Activated CD4-positive, alpha-beta T cell treated with anti-CD3 and anti-CD28 coated beads, Interleukin-2, amount 10 ng/mL, durations not matched to agents 24 days and 14 days (primary cell): ENCODE measurements at regions not wholly inside any gene's neighbourhood (a gene's known extent, or its start where the extent isn't known, plus 50 kb on each side); places are given as distances from the start of the nearest gene placed in this dataset.

Experiments used
- DNase-seq: peaks from one replicate; pipeline ENCODE4 v3.0.0; 2022
- H3K27ac Mint-ChIP-seq: one replicate; pipeline ENCODE4 v1.8.0; 2022; ENCODE audit warnings: mild to moderate bottlenecking, mixed read lengths
- H3K27me3 Mint-ChIP-seq: one replicate; pipeline ENCODE4 v1.8.0; 2022; ENCODE audit warnings: mixed read lengths
- H3K36me3 Mint-ChIP-seq: one replicate; pipeline ENCODE4 v1.8.0; 2022; ENCODE audit warnings: low read depth, mild to moderate bottlenecking, mixed read lengths
- H3K4me1 Mint-ChIP-seq: one replicate; pipeline ENCODE4 v1.8.0; 2021; ENCODE audit warnings: mixed read lengths
- H3K4me3 Mint-ChIP-seq: one replicate; pipeline ENCODE4 v1.8.0; 2022; ENCODE audit warnings: mild to moderate bottlenecking, moderate library complexity, mixed read lengths
- H3K9me3 Mint-ChIP-seq: one replicate; pipeline ENCODE4 v1.8.0; 2021; ENCODE audit warnings: mixed read lengths
- intact Hi-C: fragments of 100-400 bp; cut with micrococcal nuclease; formaldehyde crosslinking; loops from one replicate; pipeline ENCODE4 v1.15.1; 2023

DNA sequence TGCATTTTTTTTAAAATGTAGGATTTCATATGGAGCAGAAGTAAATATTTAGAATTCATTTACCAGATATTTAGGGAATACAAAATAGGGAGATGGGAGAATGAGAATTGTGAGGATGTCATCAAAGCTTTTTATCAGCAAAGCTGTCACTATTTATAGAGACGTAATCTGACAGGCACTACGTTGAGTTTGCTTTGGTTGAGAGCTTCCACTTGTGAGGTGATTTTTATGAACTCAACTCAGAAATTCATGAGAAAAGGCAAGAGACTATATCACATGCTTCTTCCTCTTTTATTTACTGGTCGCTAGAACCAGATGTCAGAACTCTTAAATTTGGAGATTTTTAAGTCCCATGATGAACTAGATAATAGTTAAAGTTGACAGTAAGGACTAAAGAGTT, 211.2 kb downstream of the GBA3 start:
- no peaks in the 10 kb centered on the region for H3K27me3 Mint-ChIP-seq

DNA sequence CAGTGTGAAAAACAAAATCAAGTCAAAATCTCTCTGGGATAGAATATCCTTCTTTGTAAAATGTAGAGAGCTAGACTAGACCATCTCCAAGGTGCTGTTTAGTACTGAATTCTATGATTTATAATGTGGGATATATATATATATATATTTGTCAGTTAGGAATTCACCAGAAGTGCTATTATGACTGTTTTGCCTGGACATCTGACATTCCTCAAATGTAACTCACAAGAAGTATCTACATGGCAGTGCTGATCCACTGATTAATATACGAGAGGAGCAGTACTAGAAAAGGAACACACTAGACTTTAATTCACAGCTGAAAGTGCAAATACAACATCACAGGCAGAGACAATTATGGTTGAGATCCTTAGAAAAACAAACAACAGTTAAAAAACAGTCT, 208.9 kb downstream of the GBA3 start:
- H3K36me3 Mint-ChIP-seq = no peaks in the 10 kb centered on the region
- H3K9me3 Mint-ChIP-seq = no peaks in the 10 kb centered on the region
- no peaks in the 10 kb centered on the region for H3K27me3 Mint-ChIP-seq
- H3K4me1 Mint-ChIP-seq = no peaks in the 10 kb centered on the region
- DNase-seq = no peak
- intact Hi-C loops = no loop called here
- H3K27ac Mint-ChIP-seq = no peak overlapping the region
- no peak overlapping the region for H3K4me3 Mint-ChIP-seq

More for the DNA sequence above, 211.2 kb downstream of the GBA3 start:
- intact Hi-C loops = no loop called here
- Mint-ChIP-seq H3K4me1 (no peaks in the 10 kb centered on the region), H3K27ac (no peak overlapping the region), H3K9me3 (no peaks in the 10 kb centered on the region), H3K4me3 (no peak overlapping the region), H3K36me3 (no peaks in the 10 kb centered on the region)
- no peak for DNase-seq

DNA sequence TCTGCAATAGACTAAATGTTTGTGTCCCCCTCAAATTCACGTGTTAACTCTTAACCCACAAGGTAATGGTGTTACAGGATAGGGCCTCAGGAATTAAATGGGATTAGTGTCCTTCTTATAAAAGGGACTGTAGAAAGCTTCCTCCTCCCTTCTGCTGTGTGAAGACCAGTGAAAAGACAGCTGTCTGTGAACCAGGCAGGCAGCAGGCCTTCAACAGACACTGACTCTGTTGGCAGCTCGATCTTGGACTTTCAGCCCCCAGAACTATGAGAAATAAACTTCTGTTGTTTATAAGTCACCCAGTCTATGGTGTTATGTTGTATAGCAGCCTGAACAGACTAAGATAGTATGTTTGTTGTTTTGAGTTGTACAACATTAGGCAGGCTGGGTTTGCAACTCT, 208.1 kb downstream of the GBA3 start:
- intact Hi-C loops = no loop called here
- H3K9me3 Mint-ChIP-seq = no peaks in the 10 kb centered on the region
- H3K36me3 Mint-ChIP-seq = no peaks in the 10 kb centered on the region
- no peak overlapping the region for H3K27ac Mint-ChIP-seq
- no peaks in the 10 kb centered on the region for H3K4me1 Mint-ChIP-seq
- no peak overlapping the region for H3K4me3 Mint-ChIP-seq
- DNase-seq = no peak
- no peaks in the 10 kb centered on the region for H3K27me3 Mint-ChIP-seq

DNA sequence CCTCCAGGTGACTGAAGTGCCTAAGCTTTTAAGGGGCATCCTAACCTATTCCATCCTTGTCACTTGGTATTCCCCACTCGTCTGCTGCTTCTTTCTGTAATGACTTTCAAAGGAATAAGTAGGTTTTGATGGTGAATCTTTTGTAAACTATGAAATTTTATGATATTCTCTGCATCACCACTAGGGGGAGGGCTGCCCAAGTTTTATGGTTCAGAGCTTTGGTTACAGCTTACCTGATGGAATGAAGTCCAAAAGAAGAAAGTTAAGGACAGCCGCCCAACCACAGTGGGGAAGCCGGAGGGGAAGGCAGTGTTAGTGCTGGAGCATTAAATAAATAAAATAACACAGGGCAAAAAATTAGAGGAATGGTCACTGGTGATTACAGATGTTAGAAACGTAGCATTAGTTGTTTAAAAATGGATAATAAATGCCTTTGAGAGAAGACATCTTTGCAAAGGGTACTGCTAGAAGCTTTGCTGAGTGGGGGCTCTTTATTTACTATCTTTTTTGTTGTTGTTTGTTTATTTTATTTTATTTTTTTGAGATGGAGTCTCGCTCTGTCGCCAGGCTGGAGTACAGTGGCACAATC, 204.9 kb downstream of the GBA3 start:
- Mint-ChIP-seq H3K4me3 (no peak overlapping the region), H3K36me3 (no peaks in the 10 kb centered on the region), H3K27ac (no peak overlapping the region), H3K4me1 (no peaks in the 10 kb centered on the region), H3K9me3 (no peaks in the 10 kb centered on the region), H3K27me3 (no peaks in the 10 kb centered on the region)
- intact Hi-C loops = loop anchor here (5.0 kb wide), 1 partner anchor 1525 kb away; no protein-coding TSS in a partner anchor
- DNase-seq = peak; percentile 67

DNA sequence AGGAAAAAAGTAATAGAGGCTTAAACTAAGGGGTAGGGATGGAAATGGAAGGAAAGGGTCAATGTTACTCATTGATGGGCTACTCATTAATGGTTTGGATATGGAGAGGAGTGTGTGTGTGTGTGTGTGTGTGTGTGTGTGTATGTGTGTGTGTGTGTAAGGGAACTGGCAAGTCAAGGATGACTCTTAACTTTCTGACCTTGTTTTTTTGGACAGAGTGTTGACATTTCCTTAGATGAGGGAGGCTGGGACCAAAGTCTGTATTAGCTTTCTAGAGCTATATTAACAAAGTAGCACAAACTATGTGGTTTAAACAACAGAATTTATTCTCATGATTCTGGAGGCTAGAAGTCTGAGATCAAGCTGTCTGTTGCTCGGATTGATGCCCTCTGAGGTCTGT, 202.7 kb downstream of the GBA3 start:
- H3K36me3 Mint-ChIP-seq = no peaks in the 10 kb centered on the region
- H3K4me1 Mint-ChIP-seq = no peaks in the 10 kb centered on the region
- no peaks in the 10 kb centered on the region for H3K9me3 Mint-ChIP-seq
- H3K27me3 Mint-ChIP-seq = no peaks in the 10 kb centered on the region
- H3K27ac Mint-ChIP-seq = no peak overlapping the region
- no peak overlapping the region for H3K4me3 Mint-ChIP-seq
- intact Hi-C loops = loop anchor here (5.0 kb wide), 1 partner anchor 1527 kb away; no protein-coding TSS in a partner anchor
- no peak for DNase-seq

DNA sequence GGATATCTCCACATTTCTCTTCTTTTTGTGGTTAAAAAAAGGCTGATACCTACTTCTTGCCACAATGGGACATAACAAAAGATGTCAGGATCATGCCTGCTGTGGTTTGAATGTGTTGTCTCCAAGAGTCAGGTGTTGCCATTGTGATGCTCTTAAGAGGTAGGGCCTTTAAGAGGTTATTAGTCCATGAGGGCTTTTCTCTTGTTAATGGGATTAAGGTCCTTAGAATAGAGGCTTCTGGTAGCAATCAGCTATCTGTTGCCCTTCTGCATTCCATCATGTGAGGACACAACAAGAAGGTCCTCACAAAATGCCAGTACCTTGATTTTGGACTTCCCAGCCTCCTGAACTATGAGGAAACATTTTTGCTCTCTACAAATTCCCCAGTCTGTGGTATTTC, 191.4 kb downstream of the GBA3 start:
- intact Hi-C loops = no loop called here
- peaks cover 7% of the 10 kb centered on the region for H3K9me3 Mint-ChIP-seq
- no peak overlapping the region for H3K27ac Mint-ChIP-seq
- H3K4me3 Mint-ChIP-seq = no peak overlapping the region
- H3K4me1 Mint-ChIP-seq = no peaks in the 10 kb centered on the region
- no peak for DNase-seq
- H3K27me3 Mint-ChIP-seq = no peaks in the 10 kb centered on the region
- H3K36me3 Mint-ChIP-seq = no peaks in the 10 kb centered on the region

DNA sequence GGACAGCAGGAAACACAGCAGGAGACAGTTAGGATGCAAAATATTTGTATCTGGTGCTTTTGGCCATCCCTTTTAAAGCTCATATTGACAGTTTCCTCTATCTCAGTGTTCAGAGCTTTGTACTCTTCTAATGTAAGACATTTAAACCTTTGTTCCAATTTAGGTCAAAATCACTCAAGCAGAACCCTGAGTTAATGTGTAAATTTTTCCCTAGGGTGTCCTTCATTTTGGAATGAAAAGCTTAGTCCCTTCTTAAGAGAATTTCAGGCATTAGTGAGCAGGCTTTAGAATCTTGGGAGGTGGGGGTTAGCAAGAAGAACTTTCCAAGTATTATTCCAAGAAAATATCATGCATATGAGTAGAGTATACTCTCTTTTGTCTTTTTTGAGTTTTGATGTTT, 188.7 kb downstream of the GBA3 start:
- no peak for DNase-seq
- no peaks in the 10 kb centered on the region for H3K36me3 Mint-ChIP-seq
- peaks cover 3% of the 10 kb centered on the region for H3K9me3 Mint-ChIP-seq
- intact Hi-C loops = no loop called here
- no peaks in the 10 kb centered on the region for H3K27me3 Mint-ChIP-seq
- H3K4me3 Mint-ChIP-seq = no peak overlapping the region
- no peaks in the 10 kb centered on the region for H3K4me1 Mint-ChIP-seq
- H3K27ac Mint-ChIP-seq = no peak overlapping the region

DNA sequence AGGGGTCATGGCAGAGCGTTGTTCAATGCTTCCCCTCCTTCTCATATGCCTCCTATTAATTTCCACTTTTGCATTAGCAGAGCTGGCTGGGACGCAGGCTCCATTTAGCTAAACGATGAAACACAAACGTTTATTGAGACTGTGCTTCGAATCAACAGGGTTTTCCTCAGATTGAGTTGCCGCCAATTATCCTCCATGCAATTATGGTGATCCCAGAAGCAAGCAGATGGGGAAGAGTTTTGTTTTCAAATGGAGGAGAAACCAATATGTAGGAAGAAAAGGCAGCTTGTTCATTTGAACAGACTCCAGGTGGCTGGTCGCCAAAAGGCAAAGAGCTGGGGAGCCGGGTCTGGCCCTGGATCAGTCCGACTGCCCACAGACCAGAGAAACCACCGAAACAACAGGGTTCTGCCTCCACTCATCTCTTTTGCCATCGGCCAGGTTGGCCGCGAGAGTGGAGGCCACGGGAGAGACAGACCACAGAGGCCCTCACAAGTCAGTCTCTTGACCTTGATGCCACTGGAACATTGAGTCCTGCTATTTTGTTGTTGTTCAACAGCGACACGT, 184.8 kb downstream of the GBA3 start:
- H3K27me3 Mint-ChIP-seq = no peaks in the 10 kb centered on the region
- no peak overlapping the region for H3K4me3 Mint-ChIP-seq
- intact Hi-C loops = no loop called here
- DNase-seq = no peak
- H3K4me1 Mint-ChIP-seq = no peaks in the 10 kb centered on the region
- no peaks in the 10 kb centered on the region for H3K36me3 Mint-ChIP-seq
- H3K9me3 Mint-ChIP-seq = peaks cover 3% of the 10 kb centered on the region
- H3K27ac Mint-ChIP-seq = no peak overlapping the region

DNA sequence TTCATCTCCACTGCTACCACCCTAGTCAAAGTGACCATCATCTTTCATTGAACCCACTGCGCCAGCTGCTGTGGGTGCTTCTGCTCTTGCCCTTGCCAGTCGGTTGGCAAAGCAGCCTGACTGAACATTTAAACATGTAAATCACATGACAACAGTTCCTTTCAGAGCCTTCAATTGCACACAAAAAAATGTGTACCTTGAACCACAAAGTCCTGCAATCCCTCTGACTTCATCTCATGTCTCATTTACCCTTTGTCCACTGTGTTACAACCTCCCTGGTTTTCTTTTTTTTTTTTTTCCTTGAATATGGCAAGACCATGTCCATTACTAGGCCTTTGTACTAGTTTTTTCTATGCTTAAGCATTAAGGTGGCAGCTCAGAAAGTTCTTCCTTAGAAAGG, 183.5 kb downstream of the GBA3 start:
- H3K36me3 Mint-ChIP-seq = no peaks in the 10 kb centered on the region
- no peaks in the 10 kb centered on the region for H3K9me3 Mint-ChIP-seq
- no peaks in the 10 kb centered on the region for H3K4me1 Mint-ChIP-seq
- H3K27me3 Mint-ChIP-seq = no peaks in the 10 kb centered on the region
- no peak overlapping the region for H3K4me3 Mint-ChIP-seq
- intact Hi-C loops = no loop called here
- DNase-seq = no peak
- no peak overlapping the region for H3K27ac Mint-ChIP-seq

DNA sequence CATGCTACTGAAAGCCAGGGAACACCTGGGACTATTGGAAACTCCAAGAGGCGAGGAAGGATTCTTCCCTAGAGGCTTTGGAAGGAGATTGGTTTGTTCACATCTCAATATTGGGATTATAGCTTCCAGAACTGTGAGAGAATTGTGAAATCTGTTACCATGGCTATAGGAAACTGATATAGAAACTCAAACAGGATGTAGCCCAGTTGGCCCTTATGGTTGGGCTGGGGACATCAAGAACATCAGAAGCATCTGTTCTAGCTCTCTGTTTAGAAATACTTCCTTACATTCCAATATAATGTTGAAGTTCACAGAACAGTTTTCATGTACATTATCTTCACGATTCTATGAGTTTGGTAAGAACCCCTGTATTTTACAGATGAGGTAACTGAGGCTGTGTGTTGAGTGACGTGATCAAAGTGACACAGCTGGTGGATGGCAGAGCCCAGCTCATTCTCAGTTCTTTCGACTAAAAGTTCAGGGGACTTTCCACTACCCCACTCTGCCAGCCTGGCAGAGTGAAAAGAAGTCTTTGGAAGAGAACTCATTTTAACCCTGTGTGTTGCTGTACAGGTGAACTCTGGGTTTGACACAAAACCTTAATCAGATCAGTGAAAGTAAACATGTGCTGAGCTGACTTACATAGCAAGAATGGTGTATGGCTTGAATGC, 183.0 kb downstream of the GBA3 start:
- H3K4me1 Mint-ChIP-seq = no peaks in the 10 kb centered on the region
- H3K36me3 Mint-ChIP-seq = no peaks in the 10 kb centered on the region
- DNase-seq = no peak
- no peaks in the 10 kb centered on the region for H3K9me3 Mint-ChIP-seq
- intact Hi-C loops = no loop called here
- no peak overlapping the region for H3K27ac Mint-ChIP-seq
- no peak overlapping the region for H3K4me3 Mint-ChIP-seq
- no peaks in the 10 kb centered on the region for H3K27me3 Mint-ChIP-seq

DNA sequence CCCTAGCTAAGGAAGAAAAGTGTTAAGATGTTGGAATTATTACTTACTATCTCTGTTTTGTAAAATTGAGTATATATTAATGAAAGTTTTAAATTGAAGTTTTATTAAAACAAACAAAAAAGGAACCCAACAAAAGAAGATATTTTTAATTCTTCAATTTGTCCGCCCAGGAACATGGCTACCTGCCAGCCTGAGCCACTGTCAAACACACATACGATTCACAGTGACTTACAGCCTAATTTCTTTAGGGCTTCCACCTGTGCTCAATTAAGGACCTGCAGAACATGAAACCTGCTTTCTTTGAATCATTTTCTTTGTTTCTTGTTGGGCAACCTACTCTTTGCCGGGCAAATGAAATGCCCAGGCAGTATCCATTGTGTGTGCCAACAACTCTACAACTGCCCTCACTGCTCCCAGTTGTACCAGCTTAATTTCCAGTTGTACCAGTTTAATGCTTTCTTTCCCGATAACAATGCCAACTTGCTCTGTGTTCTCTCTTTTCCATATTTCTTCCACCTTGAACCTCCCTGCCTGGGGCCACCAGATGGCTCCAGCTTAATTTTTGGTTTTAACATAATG, 181.7 kb downstream of the GBA3 start:
- Mint-ChIP-seq H3K4me3 (no peak overlapping the region), H3K27me3 (no peaks in the 10 kb centered on the region), H3K9me3 (no peaks in the 10 kb centered on the region), H3K36me3 (no peaks in the 10 kb centered on the region), H3K4me1 (no peaks in the 10 kb centered on the region), H3K27ac (no peak overlapping the region)
- intact Hi-C loops = no loop called here
- DNase-seq = no peak

DNA sequence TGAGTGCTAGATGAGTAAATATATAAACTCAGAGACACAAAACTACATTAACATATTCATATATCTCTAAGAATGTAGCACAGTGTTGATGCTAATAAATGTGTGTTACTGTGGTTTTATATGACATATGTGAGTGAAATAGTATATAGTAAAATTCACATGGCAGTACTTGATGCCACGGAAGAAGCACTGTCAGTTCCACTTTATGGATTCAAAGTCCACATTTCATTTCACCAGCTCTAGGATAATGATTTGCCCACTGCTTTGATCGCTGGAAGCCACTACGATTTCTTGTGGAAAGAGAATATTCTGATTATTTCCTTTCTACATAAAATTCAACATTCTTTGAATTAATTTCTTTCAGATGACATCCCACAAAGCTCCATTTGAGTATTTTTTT, 181.2 kb downstream of the GBA3 start:
- DNase-seq = no peak
- H3K36me3 Mint-ChIP-seq = no peaks in the 10 kb centered on the region
- H3K4me1 Mint-ChIP-seq = no peaks in the 10 kb centered on the region
- H3K9me3 Mint-ChIP-seq = no peaks in the 10 kb centered on the region
- intact Hi-C loops = no loop called here
- H3K4me3 Mint-ChIP-seq = no peak overlapping the region
- H3K27ac Mint-ChIP-seq = no peak overlapping the region
- no peaks in the 10 kb centered on the region for H3K27me3 Mint-ChIP-seq

DNA sequence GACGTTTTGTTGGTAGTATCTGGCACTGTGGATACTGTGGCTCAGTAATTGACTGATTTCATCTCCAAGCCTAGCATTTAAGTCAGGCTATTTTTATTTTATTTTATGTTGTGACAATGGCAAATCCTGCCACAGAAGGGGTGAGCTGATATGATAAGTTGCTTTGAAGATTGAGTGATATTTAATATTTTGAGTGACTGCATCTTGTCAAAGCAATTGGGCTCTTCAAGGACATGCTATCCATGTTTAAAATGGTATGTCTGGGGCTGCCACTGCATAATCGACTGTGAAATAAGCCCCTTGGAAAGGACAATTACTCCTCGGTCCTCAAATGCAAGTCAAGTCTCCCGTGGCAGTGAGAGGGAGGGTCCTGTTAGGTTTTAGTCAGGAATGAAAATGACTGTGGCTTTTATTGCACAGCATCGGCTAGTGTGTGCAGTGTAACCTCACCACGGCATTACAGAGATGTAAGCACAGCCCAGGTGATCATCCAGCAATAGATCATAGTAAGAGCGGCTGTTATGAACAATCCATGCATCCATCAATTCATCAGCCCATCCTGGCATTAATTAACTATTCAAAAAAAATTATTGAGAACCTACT, 178.2 kb downstream of the GBA3 start:
- no peak overlapping the region for H3K27ac Mint-ChIP-seq
- no peaks in the 10 kb centered on the region for H3K9me3 Mint-ChIP-seq
- intact Hi-C loops = no loop called here
- H3K4me3 Mint-ChIP-seq = no peak overlapping the region
- DNase-seq = no peak
- no peaks in the 10 kb centered on the region for H3K36me3 Mint-ChIP-seq
- H3K27me3 Mint-ChIP-seq = no peaks in the 10 kb centered on the region
- H3K4me1 Mint-ChIP-seq = no peaks in the 10 kb centered on the region

DNA sequence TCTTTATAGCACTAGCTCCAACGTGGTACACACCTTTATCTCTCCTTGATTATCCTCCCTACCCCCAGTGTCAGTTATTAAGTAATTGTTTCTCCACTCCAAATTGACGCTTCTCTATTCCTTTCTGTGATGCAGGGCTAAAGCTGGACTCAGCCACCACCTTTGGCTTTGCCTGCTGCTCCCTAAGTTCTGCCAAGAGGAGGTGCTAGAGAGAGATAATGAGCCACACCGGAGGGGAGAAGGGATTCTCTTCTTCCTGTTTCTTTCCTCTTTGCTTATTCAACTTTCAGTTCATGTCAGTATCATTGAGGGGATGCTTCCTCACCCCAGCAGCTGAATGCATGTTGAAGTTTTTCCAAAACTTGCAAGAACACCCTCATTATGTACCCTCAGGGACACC, 176.5 kb downstream of the GBA3 start:
- intact Hi-C loops = no loop called here
- Mint-ChIP-seq H3K36me3 (no peaks in the 10 kb centered on the region), H3K27ac (no peak overlapping the region), H3K27me3 (no peaks in the 10 kb centered on the region), H3K4me1 (no peaks in the 10 kb centered on the region), H3K4me3 (no peak overlapping the region), H3K9me3 (no peaks in the 10 kb centered on the region)
- no peak for DNase-seq
